GM12878 (cell line): ENCODE measurements at regions not wholly inside any gene's neighbourhood (a gene's known extent, or its start where the extent isn't known, plus 50 kb on each side); places are given as distances from the start of the nearest gene placed in this dataset.

ENCODE experiments used
- ATAC-seq: fragments of 200-7000 bp; cut with Tn5 transposase; 3 replicates; pipeline ENCODE4 v1.9.1; 2020; ENCODE audit warnings: mild to moderate bottlenecking, moderate library complexity
- BruUV-seq: library from RNA; stranded (reverse); fragments of 400-500 nt; replicated peaks from 2 replicates; lab custom pipeline; 2021; lab: Mats Ljungman, UMichigan
- CTCF ChIA-PET: fragments of 300-600 bp; sonication (Branson Sonifier 250); formaldehyde crosslinking; extraction: SDS; loops from one replicate; lab custom pipeline; 2021; ENCODE audit warnings: inconsistent platforms; lab: Yijun Ruan, JAX
- POLR2A ChIA-PET: fragments of 350-600 bp; formaldehyde crosslinking; extraction: SDS; loops from one replicate; lab custom pipeline; 2021; ENCODE audit warnings: inconsistent platforms; lab: Charles Lee
- RAD21 ChIA-PET: fragments of 300-600 bp; sonication (Branson Sonifier 250); formaldehyde crosslinking; loops from one replicate; lab custom pipeline; 2023; ENCODE audit warnings: antibody characterized with exemption; ENCODE audit not compliant: unreplicated experiment; lab: Charles Lee
- SMC1A ChIA-PET: fragments of 300-600 bp; sonication (Branson Sonifier 250); formaldehyde crosslinking; loops from one replicate; lab custom pipeline; 2023; ENCODE audit not compliant: unreplicated experiment, uncharacterized antibody; lab: Charles Lee
- DNase-seq: peaks from one replicate; pipeline ENCODE4 v3.0.0-alpha.2; 2011; ENCODE audit warnings: low read depth, low spot score
- FAIRE-seq: peaks from 3 replicates; lab custom pipeline; 2011; peaks lifted over from hg19 to GRCh38; lab: Jason Lieb, UNC
- H2AFZ ChIP-seq: 2 replicates; pipeline ENCODE4 v1.6.0; 2011; ENCODE audit warnings: low read depth, low read length, control low read depth; ENCODE audit not compliant: control insufficient read depth
- H3K27ac ChIP-seq: 2 replicates; pipeline ENCODE4 v1.5.1; 2011; ENCODE audit warnings: control low read depth; ENCODE audit not compliant: control insufficient read depth, insufficient read depth
- H3K27me3 ChIP-seq, 2 experiments: replicated peaks in 1 of 2; 2 replicates each; pipeline versions ENCODE4 v1.6.0 to v1.6.1; 2011; ENCODE audit warnings: low read length in 1 of 2; ENCODE audit not compliant: control insufficient read depth in 2 of 2, insufficient read depth in 2 of 2
- H3K36me3 ChIP-seq, 2 experiments: 2 replicates each; pipeline ENCODE4 v1.5.1; 2011; ENCODE audit warnings: low read length in 1 of 2; ENCODE audit not compliant: control insufficient read depth in 2 of 2, insufficient read depth in 2 of 2
- H3K4me1 ChIP-seq: 2 replicates; pipeline ENCODE4 v1.6.1; 2011; ENCODE audit warnings: mild to moderate bottlenecking, low read length, moderate library complexity, mixed read lengths; ENCODE audit not compliant: control insufficient read depth, insufficient read depth
- H3K4me2 ChIP-seq: 2 replicates; pipeline ENCODE4 v1.6.0; 2011; ENCODE audit warnings: control low read depth; ENCODE audit not compliant: control insufficient read depth, insufficient read depth
- H3K4me3 ChIP-seq: fragments of 200-600 bp; sonication (generic); 2 replicates; pipeline ENCODE4 v1.5.1; 2016
- H3K79me2 ChIP-seq: 2 replicates; pipeline ENCODE4 v1.6.0; 2011; ENCODE audit warnings: low read length; ENCODE audit not compliant: control insufficient read depth, insufficient read depth
- H3K9ac ChIP-seq: 2 replicates; pipeline ENCODE4 v1.8.0; 2011; ENCODE audit warnings: low read length, control low read depth, mixed read lengths; ENCODE audit not compliant: control insufficient read depth, insufficient read depth
- H3K9me3 ChIP-seq: replicated peaks from 3 replicates; pipeline ENCODE4 v1.5.1; 2011; ENCODE audit warnings: mild to moderate bottlenecking, low read length; ENCODE audit not compliant: control insufficient read depth, insufficient read depth
- H4K20me1 ChIP-seq: 2 replicates; pipeline ENCODE4 v1.6.0; 2011; ENCODE audit not compliant: control insufficient read depth, insufficient read depth
- BMI1 ChIP-seq: fragments of 450-650 bp; IDR thresholded peaks from 2 replicates; pipeline ENCODE4 v1.6.1; 2016; ENCODE audit warnings: mild to moderate bottlenecking, moderate library complexity, borderline replicate concordance
- CBFB ChIP-seq: IDR thresholded peaks from 2 replicates; pipeline ENCODE4 v1.6.1; 2016; ENCODE audit warnings: antibody characterized with exemption, low read depth
- DPF2 ChIP-seq: fragments of 450-650 bp; IDR thresholded peaks from 2 replicates; pipeline ENCODE4 v1.6.1; 2017; ENCODE audit warnings: mild to moderate bottlenecking
- EGR1 ChIP-seq, 2 experiments: IDR thresholded peaks; 1 replicate in 1 of 2; 2 replicates in 1 of 2; pipeline ENCODE4 v1.6.1; 2011 to 2012; ENCODE audit warnings: low read depth in 2 of 2, low read length in 2 of 2, borderline replicate concordance in 1 of 2, mild to moderate bottlenecking in 1 of 2, moderate library complexity in 1 of 2
- KDM1A ChIP-seq: fragments of 200-600 bp; sonication (generic); IDR thresholded peaks from 2 replicates; pipeline ENCODE4 v1.6.1; 2016; ENCODE audit warnings: borderline replicate concordance
- MTA2 ChIP-seq: fragments of 450-650 bp; IDR thresholded peaks from 2 replicates; pipeline ENCODE4 v1.6.1; 2016; ENCODE audit warnings: low read depth, mild to moderate bottlenecking, moderate library complexity
- MTA3 ChIP-seq: IDR thresholded peaks from 2 replicates; pipeline ENCODE4 v1.6.1; 2012; ENCODE audit warnings: low read length, inconsistent platforms, borderline replicate concordance
- NRF1 ChIP-seq: conservative IDR thresholded peaks from 2 replicates; pipeline ENCODE4 v1.6.1; 2011; ENCODE audit warnings: mild to moderate bottlenecking, low read depth, low read length, improper control_type of control experiment
- RAD21 ChIP-seq: IDR thresholded peaks from 2 replicates; pipeline ENCODE4 v1.6.1; 2011; ENCODE audit warnings: mild to moderate bottlenecking, low read depth, low read length, moderate library complexity; ENCODE audit not compliant: insufficient read depth
- RB1 ChIP-seq: fragments of 450-650 bp; formaldehyde crosslinking; IDR thresholded peaks from 2 replicates; pipeline ENCODE4 v1.6.1; 2017; ENCODE audit warnings: mild to moderate bottlenecking, borderline replicate concordance
- RCOR1 ChIP-seq: conservative IDR thresholded peaks from 2 replicates; pipeline ENCODE4 v1.6.1; 2012; ENCODE audit warnings: low read depth, low read length, improper control_type of control experiment
- SUZ12 ChIP-seq: fragments of 200-600 bp; sonication (generic); IDR thresholded peaks from one replicate; pipeline ENCODE4 v1.6.1; 2018; ENCODE audit warnings: antibody characterized with exemption, mild to moderate bottlenecking; ENCODE audit not compliant: unreplicated experiment
- TCF12 ChIP-seq: IDR thresholded peaks from 2 replicates; pipeline ENCODE4 v1.6.1; 2011; ENCODE audit warnings: low read depth, mild to moderate bottlenecking, low read length
- ZNF622 ChIP-seq: fragments of 450-650 bp; IDR thresholded peaks from 2 replicates; pipeline ENCODE4 v1.6.1; 2017; ENCODE audit warnings: mild to moderate bottlenecking, inconsistent platforms
- WGBS: methylation state at CpG from one replicate; pipeline ENCODE4 v1.1.6; 2016; ENCODE audit warnings: low lambda C conversion rate; ENCODE audit not compliant: insufficient replicate concordance, insufficient coverage; ENCODE audit errors: missing lambda C conversion rate; 5-methylcytosine and 5-hydroxymethylcytosine counted together
- in situ Hi-C: fragments of 300-500 bp; cut with MboI; formaldehyde crosslinking; loops from 9 replicates; pipeline ENCODE4 v1.14.3; 2018; ENCODE audit warnings: mixed read lengths
- intact Hi-C: fragments of 100-400 bp; cut with micrococcal nuclease; formaldehyde crosslinking; loops from one replicate; pipeline ENCODE4 v1.14.2; 2022; ENCODE audit not compliant: unreplicated experiment
- TF ChIP-seq, protein P1 (sequence below): fragments of 450-650 bp; IDR thresholded peaks from 2 replicates; pipeline ENCODE4 v1.6.1; 2018; ENCODE audit warnings: mild to moderate bottlenecking, low read depth, moderate library complexity; ENCODE audit not compliant: partially characterized antibody
- TF ChIP-seq, protein P2 (sequence below): fragments of 450-650 bp; IDR thresholded peaks from 2 replicates; pipeline ENCODE4 v1.6.1; 2017; ENCODE audit warnings: mild to moderate bottlenecking
- TF ChIP-seq, protein P3 (sequence below): fragments of 450-650 bp; IDR thresholded peaks from 2 replicates; pipeline ENCODE4 v1.6.1; 2017; ENCODE audit warnings: low read depth, mild to moderate bottlenecking, moderate library complexity

DNA sequence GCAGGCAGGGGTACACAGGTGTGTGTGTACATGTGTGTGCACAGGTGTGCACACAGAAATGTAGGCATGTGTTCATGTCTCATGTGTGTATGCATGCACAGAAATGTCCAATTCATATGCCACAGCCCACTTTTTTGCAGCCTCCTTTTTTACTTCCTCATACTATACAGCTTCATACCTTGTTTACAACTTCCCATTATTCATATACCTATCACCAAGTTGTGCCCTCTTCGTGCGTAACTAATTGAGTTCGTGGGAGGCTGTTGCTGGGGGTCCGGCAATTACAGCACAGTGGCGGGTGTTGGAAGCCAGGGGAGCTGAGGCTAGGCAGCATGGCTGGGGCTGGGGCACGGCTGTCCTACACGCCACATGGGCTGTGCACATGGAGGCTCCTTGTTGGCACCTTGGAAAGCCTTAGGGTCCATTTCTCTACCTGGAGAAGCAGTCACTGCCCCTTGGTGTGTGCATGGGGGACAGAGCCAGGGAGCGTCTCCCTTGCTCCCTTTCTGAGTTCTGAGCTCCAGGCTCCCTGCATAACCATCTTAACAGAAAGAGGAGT is 266.7 kb downstream of the ENGASE start:
- POLR2A ChIA-PET: no interaction called here
- Histone ChIP-seq H3K4me1 (peaks cover 33% of the 10 kb centered on the region), H3K9ac (no peak overlapping the region), H3K36me3 (no peaks in the 10 kb centered on the region), H3K79me2 (no peaks in the 10 kb centered on the region), H3K4me2 (peak overlapping the region; percentile 92; the same call in 1 of the 2 replicates), H2AFZ (no peak overlapping the region), H3K9me3 (no peaks in the 10 kb centered on the region; the same call in 1 of the 3 replicates), H3K27ac (peak overlapping the region; percentile 5; the same call in 1 of the 2 replicates), H3K4me3 (peak overlapping the region; percentile 23; the same call in 1 of the 2 replicates), H4K20me1 (no peaks in the 10 kb centered on the region), H3K27me3 (no peaks in the 10 kb centered on the region)
- RAD21 ChIA-PET: no interaction called here
- DNase-seq (no peak), FAIRE-seq (no peak), ATAC-seq (peak; percentile 40; the same call in 2 of the 3 replicates)
- in situ Hi-C loops (no loop called here), intact Hi-C loops (no loop called here)
- CTCF ChIA-PET: interaction anchor here (1.4 kb wide), 1 partner anchor 51 kb away, joined by 3 read pairs; no protein-coding TSS in a partner anchor
- WGBS: under 1% methylated on average over 8 of the region's 8 CpGs
- SMC1A ChIA-PET: no interaction called here
- no TSS peak for BruUV-seq
- TF ChIP-seq, protein P1, sequence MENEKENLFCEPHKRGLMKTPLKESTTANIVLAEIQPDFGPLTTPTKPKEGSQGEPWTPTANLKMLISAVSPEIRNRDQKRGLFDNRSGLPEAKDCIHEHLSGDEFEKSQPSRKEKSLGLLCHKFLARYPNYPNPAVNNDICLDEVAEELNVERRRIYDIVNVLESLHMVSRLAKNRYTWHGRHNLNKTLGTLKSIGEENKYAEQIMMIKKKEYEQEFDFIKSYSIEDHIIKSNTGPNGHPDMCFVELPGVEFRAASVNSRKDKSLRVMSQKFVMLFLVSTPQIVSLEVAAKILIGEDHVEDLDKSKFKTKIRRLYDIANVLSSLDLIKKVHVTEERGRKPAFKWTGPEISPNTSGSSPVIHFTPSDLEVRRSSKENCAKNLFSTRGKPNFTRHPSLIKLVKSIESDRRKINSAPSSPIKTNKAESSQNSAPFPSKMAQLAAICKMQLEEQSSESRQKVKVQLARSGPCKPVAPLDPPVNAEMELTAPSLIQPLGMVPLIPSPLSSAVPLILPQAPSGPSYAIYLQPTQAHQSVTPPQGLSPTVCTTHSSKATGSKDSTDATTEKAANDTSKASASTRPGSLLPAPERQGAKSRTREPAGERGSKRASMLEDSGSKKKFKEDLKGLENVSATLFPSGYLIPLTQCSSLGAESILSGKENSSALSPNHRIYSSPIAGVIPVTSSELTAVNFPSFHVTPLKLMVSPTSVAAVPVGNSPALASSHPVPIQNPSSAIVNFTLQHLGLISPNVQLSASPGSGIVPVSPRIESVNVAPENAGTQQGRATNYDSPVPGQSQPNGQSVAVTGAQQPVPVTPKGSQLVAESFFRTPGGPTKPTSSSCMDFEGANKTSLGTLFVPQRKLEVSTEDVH: no peak
- TF ChIP-seq, protein P2, sequence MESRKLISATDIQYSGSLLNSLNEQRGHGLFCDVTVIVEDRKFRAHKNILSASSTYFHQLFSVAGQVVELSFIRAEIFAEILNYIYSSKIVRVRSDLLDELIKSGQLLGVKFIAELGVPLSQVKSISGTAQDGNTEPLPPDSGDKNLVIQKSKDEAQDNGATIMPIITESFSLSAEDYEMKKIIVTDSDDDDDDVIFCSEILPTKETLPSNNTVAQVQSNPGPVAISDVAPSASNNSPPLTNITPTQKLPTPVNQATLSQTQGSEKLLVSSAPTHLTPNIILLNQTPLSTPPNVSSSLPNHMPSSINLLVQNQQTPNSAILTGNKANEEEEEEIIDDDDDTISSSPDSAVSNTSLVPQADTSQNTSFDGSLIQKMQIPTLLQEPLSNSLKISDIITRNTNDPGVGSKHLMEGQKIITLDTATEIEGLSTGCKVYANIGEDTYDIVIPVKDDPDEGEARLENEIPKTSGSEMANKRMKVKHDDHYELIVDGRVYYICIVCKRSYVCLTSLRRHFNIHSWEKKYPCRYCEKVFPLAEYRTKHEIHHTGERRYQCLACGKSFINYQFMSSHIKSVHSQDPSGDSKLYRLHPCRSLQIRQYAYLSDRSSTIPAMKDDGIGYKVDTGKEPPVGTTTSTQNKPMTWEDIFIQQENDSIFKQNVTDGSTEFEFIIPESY: no peak
- no peak; the same call in 1 of the 2 replicates for TF ChIP-seq KDM1A
- 0 out of 2 replicates have a peak, but pooled peaks have one; percentile 45 for TF ChIP-seq MTA3
- TF ChIP-seq RB1: no peak
- TF ChIP-seq EGR1 (IDR thresholded peaks at IDR 0.05; ENCODE audit: borderline replicate concordance in 1 of 2, low read depth in 2 of 2, low read length in 2 of 2): no peak
- no peak for TF ChIP-seq BMI1
- no peak for TF ChIP-seq SUZ12
- TF ChIP-seq NRF1: no peak
- no peak for TF ChIP-seq RAD21
- TF ChIP-seq ZNF622: no peak
- no peak for TF ChIP-seq RCOR1
- TF ChIP-seq CBFB: 0 out of 2 replicates have a peak, but pooled peaks have one; percentile 19
- TF ChIP-seq DPF2: peak; percentile 21; the same call in 1 of the 2 replicates
- TF ChIP-seq TCF12: no peak
- TF ChIP-seq, protein P3, sequence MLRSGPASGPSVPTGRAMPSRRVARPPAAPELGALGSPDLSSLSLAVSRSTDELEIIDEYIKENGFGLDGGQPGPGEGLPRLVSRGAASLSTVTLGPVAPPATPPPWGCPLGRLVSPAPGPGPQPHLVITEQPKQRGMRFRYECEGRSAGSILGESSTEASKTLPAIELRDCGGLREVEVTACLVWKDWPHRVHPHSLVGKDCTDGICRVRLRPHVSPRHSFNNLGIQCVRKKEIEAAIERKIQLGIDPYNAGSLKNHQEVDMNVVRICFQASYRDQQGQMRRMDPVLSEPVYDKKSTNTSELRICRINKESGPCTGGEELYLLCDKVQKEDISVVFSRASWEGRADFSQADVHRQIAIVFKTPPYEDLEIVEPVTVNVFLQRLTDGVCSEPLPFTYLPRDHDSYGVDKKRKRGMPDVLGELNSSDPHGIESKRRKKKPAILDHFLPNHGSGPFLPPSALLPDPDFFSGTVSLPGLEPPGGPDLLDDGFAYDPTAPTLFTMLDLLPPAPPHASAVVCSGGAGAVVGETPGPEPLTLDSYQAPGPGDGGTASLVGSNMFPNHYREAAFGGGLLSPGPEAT: no peak
- no peak for TF ChIP-seq MTA2
